ENCODE measurements at regions not wholly inside any gene's neighbourhood (a gene's known extent, or its start where the extent isn't known, plus 50 kb on each side); places are given as distances from the start of the nearest gene placed in this dataset.

- Histone ChIP-seq H3K27ac (no peak overlapping the region), H3K9ac (no peak overlapping the region), H3K4me1 (no peaks in the 10 kb centered on the region), H3K27me3 (ENCODE audit: control insufficient read depth, insufficient read depth, low read length) (no peaks in the 10 kb centered on the region), H3K36me3 (ENCODE audit: control insufficient read depth, insufficient read depth, low read length) (no peaks in the 10 kb centered on the region), H2AFZ (no peak overlapping the region), H3K9me3 (ENCODE audit: control insufficient read depth, low read length) (no peaks in the 10 kb centered on the region), H3K79me2 (no peaks in the 10 kb centered on the region), H3K4me2 (ENCODE audit: low read length) (no peak overlapping the region), H3K4me3 (ENCODE audit: low read depth, low read length) (no peak overlapping the region)
- no peak for TF ChIP-seq CTCF (IDR thresholded peaks at IDR 0.05)
Measured at GRCh38 chr7:92914645-92915044, 78.3 kb upstream of the CDK6 start.

GRCh38 chr7:92913849-92914248, 77.5 kb upstream of the CDK6 start:
- no peak overlapping the region for H2AFZ ChIP-seq
- no peak overlapping the region for H3K4me3 ChIP-seq (ENCODE audit: low read depth, low read length)
- no peaks in the 10 kb centered on the region for H3K79me2 ChIP-seq
- H3K27me3 ChIP-seq (ENCODE audit: control insufficient read depth, insufficient read depth, low read length): no peaks in the 10 kb centered on the region
- H3K27ac ChIP-seq: no peak overlapping the region
- H3K9ac ChIP-seq: no peak overlapping the region
- H3K4me1 ChIP-seq: no peaks in the 10 kb centered on the region
- H3K4me2 ChIP-seq (ENCODE audit: low read length): no peak overlapping the region
- no peaks in the 10 kb centered on the region for H3K9me3 ChIP-seq (ENCODE audit: control insufficient read depth, low read length)
- no peaks in the 10 kb centered on the region for H3K36me3 ChIP-seq (ENCODE audit: control insufficient read depth, insufficient read depth, low read length)
- TF ChIP-seq CTCF (IDR thresholded peaks at IDR 0.05): no peak

GRCh38 chr7:92910976-92911375, 74.6 kb upstream of the CDK6 start:
- Histone ChIP-seq H3K27me3 (ENCODE audit: control insufficient read depth, insufficient read depth, low read length) (no peaks in the 10 kb centered on the region), H3K79me2 (no peaks in the 10 kb centered on the region), H3K4me2 (ENCODE audit: low read length) (no peak overlapping the region), H3K4me1 (no peaks in the 10 kb centered on the region), H3K27ac (no peak overlapping the region), H3K9me3 (ENCODE audit: control insufficient read depth, low read length) (no peaks in the 10 kb centered on the region), H3K9ac (no peak overlapping the region), H2AFZ (no peak overlapping the region), H3K4me3 (ENCODE audit: low read depth, low read length) (no peak overlapping the region), H3K36me3 (ENCODE audit: control insufficient read depth, insufficient read depth, low read length) (no peaks in the 10 kb centered on the region)
- no peak for TF ChIP-seq CTCF (IDR thresholded peaks at IDR 0.05)

GRCh38 chr7:92909686-92910475, 73.5 kb upstream of the CDK6 start:
- Histone ChIP-seq H3K4me3 (ENCODE audit: low read depth, low read length) (no peak overlapping the region), H3K27me3 (ENCODE audit: control insufficient read depth, insufficient read depth, low read length) (no peaks in the 10 kb centered on the region)
- no peak for TF ChIP-seq CTCF (IDR thresholded peaks at IDR 0.05)

More at GRCh38 chr7:92909686-92910475, 73.5 kb upstream of the CDK6 start:
- Histone ChIP-seq H3K4me1 (no peaks in the 10 kb centered on the region), H3K79me2 (no peaks in the 10 kb centered on the region), H3K36me3 (ENCODE audit: control insufficient read depth, insufficient read depth, low read length) (no peaks in the 10 kb centered on the region), H3K9me3 (ENCODE audit: control insufficient read depth, low read length) (no peaks in the 10 kb centered on the region), H3K4me2 (ENCODE audit: low read length) (no peak overlapping the region), H3K27ac (no peak overlapping the region), H3K9ac (no peak overlapping the region), H2AFZ (no peak overlapping the region)
